ENCODE measurements at regions not wholly inside any gene's neighbourhood (a gene's known extent, or its start where the extent isn't known, plus 50 kb on each side); places are given as distances from the start of the nearest gene placed in this dataset.

- no peak for TF ChIP-seq CTCF (conservative IDR thresholded peaks at IDR 0.05; ENCODE audit: low read depth in 2 of 2)
- no peak for TF ChIP-seq POLR2AphosphoS5 (IDR thresholded peaks at IDR 0.05; ENCODE audit: low read depth)
- no peak for TF ChIP-seq EZH2phosphoT487 (IDR thresholded peaks at IDR 0.05; ENCODE audit: unreplicated experiment)
- no peak for TF ChIP-seq REST (IDR thresholded peaks at IDR 0.05; ENCODE audit: unreplicated experiment)
- no peak for TF ChIP-seq STAT1 (IDR thresholded peaks at IDR 0.05; ENCODE audit: unreplicated experiment)
- TF ChIP-seq EZH2 (IDR thresholded peaks at IDR 0.05; ENCODE audit: low read depth, unreplicated experiment): no peak
- no peak for TF ChIP-seq JUNB (IDR thresholded peaks at IDR 0.05; ENCODE audit: unreplicated experiment)
- no peak for TF ChIP-seq ETS1 (IDR thresholded peaks at IDR 0.05)
Observed at GRCh38 chr12:126443977-126444376, 1378.7 kb downstream of the AACS start.
